B cell (primary cell): ENCODE measurements at regions not wholly inside any gene's neighbourhood (a gene's known extent, or its start where the extent isn't known, plus 50 kb on each side); places are given as distances from the start of the nearest gene placed in this dataset.

ENCODE experiments used
- EZH2 ChIP-seq: IDR thresholded peaks from 2 replicates; pipeline ENCODE4 v1.6.1; 2012; ENCODE audit warnings: borderline replicate concordance, low read depth, mild to moderate bottlenecking, moderate library complexity, low read length; ENCODE audit not compliant: insufficient read depth, poor library complexity, severe bottlenecking
- TF ChIP-seq, protein P1 (sequence below): fragments of 200-600 bp; IDR thresholded peaks from one replicate; pipeline ENCODE4 v1.8.0; 2022; ENCODE audit warnings: antibody characterized with exemption, mild to moderate bottlenecking

DNA sequence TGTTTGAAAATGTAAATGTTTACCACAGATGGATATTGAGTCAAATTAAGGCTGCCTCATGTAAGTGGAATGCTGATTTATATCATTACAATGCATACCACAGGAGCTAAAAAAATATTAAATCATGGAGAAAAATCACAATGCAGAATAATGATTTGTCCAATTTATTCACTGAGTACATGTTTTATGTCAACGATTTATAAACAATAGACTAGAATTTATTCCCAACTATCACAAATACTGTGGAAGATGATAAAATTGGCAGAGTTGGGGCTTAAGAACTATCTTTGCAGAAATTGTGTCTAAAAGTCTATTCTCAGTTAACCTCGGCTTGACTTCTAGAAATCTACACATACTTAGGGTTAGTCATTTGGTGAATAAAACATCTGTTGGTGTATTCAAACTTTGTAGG, 472.1 kb upstream of the MARCKS start:
- TF ChIP-seq, protein P1, sequence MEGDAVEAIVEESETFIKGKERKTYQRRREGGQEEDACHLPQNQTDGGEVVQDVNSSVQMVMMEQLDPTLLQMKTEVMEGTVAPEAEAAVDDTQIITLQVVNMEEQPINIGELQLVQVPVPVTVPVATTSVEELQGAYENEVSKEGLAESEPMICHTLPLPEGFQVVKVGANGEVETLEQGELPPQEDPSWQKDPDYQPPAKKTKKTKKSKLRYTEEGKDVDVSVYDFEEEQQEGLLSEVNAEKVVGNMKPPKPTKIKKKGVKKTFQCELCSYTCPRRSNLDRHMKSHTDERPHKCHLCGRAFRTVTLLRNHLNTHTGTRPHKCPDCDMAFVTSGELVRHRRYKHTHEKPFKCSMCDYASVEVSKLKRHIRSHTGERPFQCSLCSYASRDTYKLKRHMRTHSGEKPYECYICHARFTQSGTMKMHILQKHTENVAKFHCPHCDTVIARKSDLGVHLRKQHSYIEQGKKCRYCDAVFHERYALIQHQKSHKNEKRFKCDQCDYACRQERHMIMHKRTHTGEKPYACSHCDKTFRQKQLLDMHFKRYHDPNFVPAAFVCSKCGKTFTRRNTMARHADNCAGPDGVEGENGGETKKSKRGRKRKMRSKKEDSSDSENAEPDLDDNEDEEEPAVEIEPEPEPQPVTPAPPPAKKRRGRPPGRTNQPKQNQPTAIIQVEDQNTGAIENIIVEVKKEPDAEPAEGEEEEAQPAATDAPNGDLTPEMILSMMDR: no peak
- no peak for TF ChIP-seq EZH2
